ENCODE measurements at regions not wholly inside any gene's neighbourhood (a gene's known extent, or its start where the extent isn't known, plus 50 kb on each side); places are given as distances from the start of the nearest gene placed in this dataset.

- no peak for TF ChIP-seq CTCF (IDR thresholded peaks at IDR 0.05; ENCODE audit: insufficient read depth, low read length, poor library complexity, severe bottlenecking)
- no peaks in the 10 kb centered on the region for H3K27me3 ChIP-seq (ENCODE audit: control insufficient read depth, insufficient read depth, low read length)
- H3K36me3 ChIP-seq (ENCODE audit: control insufficient read depth, insufficient read depth, low read length) = no peaks in the 10 kb centered on the region
- H3K4me3 ChIP-seq (ENCODE audit: low read depth, low read length) = no peak overlapping the region
- DNase-seq (ENCODE audit: low read depth) = no peak
Observed at GRCh38 chr5:52531105-52531504, 256.6 kb upstream of the ITGA1 start.

- Histone ChIP-seq H3K27me3 (ENCODE audit: control insufficient read depth, insufficient read depth, low read length) (no peaks in the 10 kb centered on the region), H3K4me3 (ENCODE audit: low read depth, low read length) (no peak overlapping the region), H3K36me3 (ENCODE audit: control insufficient read depth, insufficient read depth, low read length) (no peaks in the 10 kb centered on the region)
- TF ChIP-seq CTCF (IDR thresholded peaks at IDR 0.05; ENCODE audit: insufficient read depth, low read length, poor library complexity, severe bottlenecking) = no peak
- no peak for DNase-seq (ENCODE audit: low read depth)
Observed at GRCh38 chr5:52543594-52543993, 244.1 kb upstream of the ITGA1 start.

- Histone ChIP-seq H3K36me3 (ENCODE audit: control insufficient read depth, insufficient read depth, low read length) (no peaks in the 10 kb centered on the region), H3K4me3 (ENCODE audit: low read depth, low read length) (no peak overlapping the region), H3K27me3 (ENCODE audit: control insufficient read depth, insufficient read depth, low read length) (no peaks in the 10 kb centered on the region)
- no peak for DNase-seq (ENCODE audit: low read depth)
- TF ChIP-seq CTCF (IDR thresholded peaks at IDR 0.05; ENCODE audit: insufficient read depth, low read length, poor library complexity, severe bottlenecking) = no peak
Observed at GRCh38 chr5:52544738-52545137, 243.0 kb upstream of the ITGA1 start.

- H3K36me3 ChIP-seq (ENCODE audit: control insufficient read depth, insufficient read depth, low read length) = no peaks in the 10 kb centered on the region
- no peaks in the 10 kb centered on the region for H3K27me3 ChIP-seq (ENCODE audit: control insufficient read depth, insufficient read depth, low read length)
- no peak for TF ChIP-seq CTCF (IDR thresholded peaks at IDR 0.05; ENCODE audit: insufficient read depth, low read length, poor library complexity, severe bottlenecking)
- no peak for DNase-seq (ENCODE audit: low read depth)
- H3K4me3 ChIP-seq (ENCODE audit: low read depth, low read length) = no peak overlapping the region
Observed at GRCh38 chr5:52554293-52554692, 233.4 kb upstream of the ITGA1 start.

GRCh38 chr5:52560366-52560765, 227.3 kb upstream of the ITGA1 start:
- TF ChIP-seq CTCF (IDR thresholded peaks at IDR 0.05; ENCODE audit: insufficient read depth, low read length, poor library complexity, severe bottlenecking) = no peak
- Histone ChIP-seq H3K36me3 (ENCODE audit: control insufficient read depth, insufficient read depth, low read length) (no peaks in the 10 kb centered on the region), H3K4me3 (ENCODE audit: low read depth, low read length) (no peak overlapping the region), H3K27me3 (ENCODE audit: control insufficient read depth, insufficient read depth, low read length) (no peaks in the 10 kb centered on the region)
- no peak for DNase-seq (ENCODE audit: low read depth)

- no peaks in the 10 kb centered on the region for H3K36me3 ChIP-seq (ENCODE audit: control insufficient read depth, insufficient read depth, low read length)
- H3K27me3 ChIP-seq (ENCODE audit: control insufficient read depth, insufficient read depth, low read length) = no peaks in the 10 kb centered on the region
- TF ChIP-seq CTCF (IDR thresholded peaks at IDR 0.05; ENCODE audit: insufficient read depth, low read length, poor library complexity, severe bottlenecking) = no peak
- no peak for DNase-seq (ENCODE audit: low read depth)
- no peak overlapping the region for H3K4me3 ChIP-seq (ENCODE audit: low read depth, low read length)
Observed at GRCh38 chr5:52562473-52562872, 225.2 kb upstream of the ITGA1 start.

Data from kidney epithelial cell (primary cell).